ENCODE measurements at regions not wholly inside any gene's neighbourhood (a gene's known extent, or its start where the extent isn't known, plus 50 kb on each side); places are given as distances from the start of the nearest gene placed in this dataset.
"Not testable (repeated sequence)": the region's sequence is repeated elsewhere in the genome, so short reads cannot be mapped to it uniquely, and the experiment has no call there.

DNA sequence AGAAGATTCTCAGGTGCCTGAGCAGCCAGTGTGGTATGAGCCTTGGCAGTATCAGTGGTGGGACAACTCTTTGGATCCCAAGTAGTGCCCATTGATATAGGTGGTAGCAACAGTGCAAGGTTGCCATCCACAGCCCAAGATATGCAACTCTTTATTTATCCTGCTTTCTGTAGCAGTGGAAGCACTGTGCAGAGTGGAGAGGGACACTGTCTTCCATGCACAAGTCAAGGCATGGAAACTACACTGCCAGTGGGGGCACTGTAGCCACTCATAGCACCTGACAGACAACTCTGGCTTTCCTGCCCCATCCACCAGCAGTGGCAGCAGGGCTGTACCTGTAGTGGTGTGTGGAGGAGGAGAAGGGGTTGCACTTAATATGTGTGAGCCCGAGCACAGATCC, 409.6 kb upstream of the TMEFF2 start:
- POLR2A ChIA-PET, result no interaction called here
- CTCF ChIA-PET, result no interaction called here

DNA sequence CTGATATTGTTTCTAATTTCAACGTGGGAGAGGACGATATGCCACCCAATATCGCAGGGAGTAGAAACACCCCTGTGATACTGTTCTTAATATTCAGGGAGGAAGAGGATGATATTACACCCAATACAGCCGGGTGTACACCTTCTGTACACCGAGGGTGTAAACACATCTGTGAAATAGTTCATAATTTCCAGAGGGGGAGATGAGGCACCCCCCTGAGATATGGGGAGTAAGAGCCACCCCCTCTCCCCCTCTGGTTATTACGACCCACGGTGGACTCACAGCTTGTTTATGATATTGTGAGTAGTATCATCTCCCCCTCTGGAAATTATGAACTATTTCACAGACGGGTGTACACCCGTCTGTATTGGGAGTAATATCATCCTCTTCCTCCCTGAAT, 403.9 kb upstream of the TMEFF2 start:
- H3K27ac Mint-ChIP-seq; POLR2A ChIA-PET; DNase-seq (ENCODE audit: low spot score); H3K4me3 Mint-ChIP-seq; ATAC-seq; H3K9me3 Mint-ChIP-seq; H3K4me1 Mint-ChIP-seq; CTCF ChIA-PET; H3K27me3 Mint-ChIP-seq (ENCODE audit: low read depth); H3K36me3 Mint-ChIP-seq: not testable (repeated sequence)

More for the DNA sequence above, 409.6 kb upstream of the TMEFF2 start:
- Mint-ChIP-seq H3K9me3 (no peaks in the 10 kb centered on the region), H3K27me3 (ENCODE audit: low read depth) (no peaks in the 10 kb centered on the region), H3K4me1 (no peaks in the 10 kb centered on the region), H3K27ac (no peak overlapping the region), H3K36me3 (no peaks in the 10 kb centered on the region), H3K4me3 (no peak overlapping the region)
- TF ChIP-seq CBFB (CRISPR knock-in tag; IDR thresholded peaks at IDR 0.05; ENCODE audit: low read depth) (no peak), AFF4 (CRISPR knock-in tag; IDR thresholded peaks at IDR 0.05; ENCODE audit: borderline replicate concordance) (no peak), ATF1 (CRISPR knock-in tag; IDR thresholded peaks at IDR 0.05) (no peak), PREB (CRISPR knock-in tag; IDR thresholded peaks at IDR 0.05; ENCODE audit: borderline replicate concordance) (no peak), TP53 (CRISPR knock-in tag; IDR thresholded peaks at IDR 0.05) (no peak), ZNF317 (CRISPR knock-in tag; IDR thresholded peaks at IDR 0.05; ENCODE audit: borderline replicate concordance, low read depth) (no peak), ZNF416 (CRISPR knock-in tag; IDR thresholded peaks at IDR 0.05) (no peak), NR2C2 (CRISPR knock-in tag; IDR thresholded peaks at IDR 0.05) (no peak)
- TF ChIP-seq, protein P1, sequence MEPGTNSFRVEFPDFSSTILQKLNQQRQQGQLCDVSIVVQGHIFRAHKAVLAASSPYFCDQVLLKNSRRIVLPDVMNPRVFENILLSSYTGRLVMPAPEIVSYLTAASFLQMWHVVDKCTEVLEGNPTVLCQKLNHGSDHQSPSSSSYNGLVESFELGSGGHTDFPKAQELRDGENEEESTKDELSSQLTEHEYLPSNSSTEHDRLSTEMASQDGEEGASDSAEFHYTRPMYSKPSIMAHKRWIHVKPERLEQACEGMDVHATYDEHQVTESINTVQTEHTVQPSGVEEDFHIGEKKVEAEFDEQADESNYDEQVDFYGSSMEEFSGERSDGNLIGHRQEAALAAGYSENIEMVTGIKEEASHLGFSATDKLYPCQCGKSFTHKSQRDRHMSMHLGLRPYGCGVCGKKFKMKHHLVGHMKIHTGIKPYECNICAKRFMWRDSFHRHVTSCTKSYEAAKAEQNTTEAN (CRISPR knock-in tag; IDR thresholded peaks at IDR 0.05), result no peak
- TF ChIP-seq, protein P2, sequence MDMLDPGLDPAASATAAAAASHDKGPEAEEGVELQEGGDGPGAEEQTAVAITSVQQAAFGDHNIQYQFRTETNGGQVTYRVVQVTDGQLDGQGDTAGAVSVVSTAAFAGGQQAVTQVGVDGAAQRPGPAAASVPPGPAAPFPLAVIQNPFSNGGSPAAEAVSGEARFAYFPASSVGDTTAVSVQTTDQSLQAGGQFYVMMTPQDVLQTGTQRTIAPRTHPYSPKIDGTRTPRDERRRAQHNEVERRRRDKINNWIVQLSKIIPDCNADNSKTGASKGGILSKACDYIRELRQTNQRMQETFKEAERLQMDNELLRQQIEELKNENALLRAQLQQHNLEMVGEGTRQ (CRISPR knock-in tag; IDR thresholded peaks at IDR 0.05), result no peak
- DNase-seq (ENCODE audit: low spot score) (peak; percentile 25), ATAC-seq (peak; percentile 97)

DNA sequence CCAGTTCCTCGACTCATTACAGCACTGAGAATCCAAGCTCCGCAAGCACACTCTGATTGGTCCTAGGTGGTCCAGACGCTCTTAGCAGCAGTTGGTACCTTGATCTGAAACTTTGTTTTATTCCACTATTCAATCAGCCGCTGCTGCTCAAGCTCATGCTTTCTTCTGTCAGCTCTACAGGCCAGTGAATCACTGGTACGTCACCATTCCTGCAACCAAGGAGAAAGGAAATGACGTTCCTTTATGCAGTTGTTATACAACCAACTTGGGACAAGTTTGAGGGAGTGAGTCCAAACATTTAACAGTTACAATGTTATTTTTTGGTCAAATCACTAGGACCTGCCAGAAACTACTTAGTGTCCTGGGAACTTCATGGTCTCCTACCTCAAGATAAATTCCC, 398.8 kb upstream of the TMEFF2 start:
- Mint-ChIP-seq H3K27ac (no peak overlapping the region), H3K4me1 (no peaks in the 10 kb centered on the region), H3K4me3 (no peak overlapping the region), H3K27me3 (ENCODE audit: low read depth) (no peaks in the 10 kb centered on the region), H3K9me3 (peaks cover 4% of the 10 kb centered on the region; the same call in 1 of the 2 replicates), H3K36me3 (no peaks in the 10 kb centered on the region)
- ChIA-PET CTCF (no interaction called here), POLR2A (no interaction called here)
- ATAC-seq, result no peak
- DNase-seq (ENCODE audit: low spot score), result no peak
- no peak for TF ChIP-seq MYBL2 (CRISPR knock-in tag; IDR thresholded peaks at IDR 0.05)
- no peak for TF ChIP-seq OVOL2 (CRISPR knock-in tag; IDR thresholded peaks at IDR 0.05; ENCODE audit: borderline replicate concordance)
- TF ChIP-seq FOXP4 (CRISPR knock-in tag; IDR thresholded peaks at IDR 0.05), result no peak
- TF ChIP-seq ZNF281 (CRISPR knock-in tag; IDR thresholded peaks at IDR 0.05), result no peak
- no peak for TF ChIP-seq GTF2I (CRISPR knock-in tag; conservative IDR thresholded peaks at IDR 0.05)
- TF ChIP-seq ZNF396 (CRISPR knock-in tag; IDR thresholded peaks at IDR 0.05; ENCODE audit: borderline replicate concordance), result no peak
- TF ChIP-seq TEAD1 (CRISPR knock-in tag; IDR thresholded peaks at IDR 0.05), result no peak
- TF ChIP-seq MXD4 (CRISPR knock-in tag; IDR thresholded peaks at IDR 0.05; ENCODE audit: borderline replicate concordance), result no peak
- TF ChIP-seq, protein P3, sequence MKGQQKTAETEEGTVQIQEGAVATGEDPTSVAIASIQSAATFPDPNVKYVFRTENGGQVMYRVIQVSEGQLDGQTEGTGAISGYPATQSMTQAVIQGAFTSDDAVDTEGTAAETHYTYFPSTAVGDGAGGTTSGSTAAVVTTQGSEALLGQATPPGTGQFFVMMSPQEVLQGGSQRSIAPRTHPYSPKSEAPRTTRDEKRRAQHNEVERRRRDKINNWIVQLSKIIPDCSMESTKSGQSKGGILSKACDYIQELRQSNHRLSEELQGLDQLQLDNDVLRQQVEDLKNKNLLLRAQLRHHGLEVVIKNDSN (CRISPR knock-in tag; IDR thresholded peaks at IDR 0.05), result no peak
- no peak for TF ChIP-seq ZNF416 (CRISPR knock-in tag; IDR thresholded peaks at IDR 0.05)

Data from WTC11 (cell line).